GM12878 (cell line): ENCODE measurements at regions not wholly inside any gene's neighbourhood (a gene's known extent, or its start where the extent isn't known, plus 50 kb on each side); places are given as distances from the start of the nearest gene placed in this dataset.

ENCODE experiments used
- ATAC-seq: fragments of 200-7000 bp; cut with Tn5 transposase; 3 replicates; pipeline ENCODE4 v1.9.1; 2020; ENCODE audit warnings: mild to moderate bottlenecking, moderate library complexity
- BruUV-seq: library from RNA; stranded (reverse); fragments of 400-500 nt; replicated peaks from 2 replicates; lab custom pipeline; 2021; lab: Mats Ljungman, UMichigan
- CTCF ChIA-PET: fragments of 300-600 bp; sonication (Branson Sonifier 250); formaldehyde crosslinking; extraction: SDS; loops from one replicate; lab custom pipeline; 2021; ENCODE audit warnings: inconsistent platforms; lab: Yijun Ruan, JAX
- POLR2A ChIA-PET: fragments of 350-600 bp; formaldehyde crosslinking; extraction: SDS; loops from one replicate; lab custom pipeline; 2021; ENCODE audit warnings: inconsistent platforms; lab: Charles Lee
- RAD21 ChIA-PET: fragments of 300-600 bp; sonication (Branson Sonifier 250); formaldehyde crosslinking; loops from one replicate; lab custom pipeline; 2023; ENCODE audit warnings: antibody characterized with exemption; ENCODE audit not compliant: unreplicated experiment; lab: Charles Lee
- SMC1A ChIA-PET: fragments of 300-600 bp; sonication (Branson Sonifier 250); formaldehyde crosslinking; loops from one replicate; lab custom pipeline; 2023; ENCODE audit not compliant: unreplicated experiment, uncharacterized antibody; lab: Charles Lee
- DNase-seq: peaks from one replicate; pipeline ENCODE4 v3.0.0-alpha.2; 2011; ENCODE audit warnings: low read depth, low spot score
- FAIRE-seq: peaks from 3 replicates; lab custom pipeline; 2011; peaks lifted over from hg19 to GRCh38; lab: Jason Lieb, UNC
- H2AFZ ChIP-seq: 2 replicates; pipeline ENCODE4 v1.6.0; 2011; ENCODE audit warnings: low read depth, low read length, control low read depth; ENCODE audit not compliant: control insufficient read depth
- H3K27ac ChIP-seq: 2 replicates; pipeline ENCODE4 v1.5.1; 2011; ENCODE audit warnings: control low read depth; ENCODE audit not compliant: control insufficient read depth, insufficient read depth
- H3K27me3 ChIP-seq, 2 experiments: replicated peaks in 1 of 2; 2 replicates each; pipeline versions ENCODE4 v1.6.0 to v1.6.1; 2011; ENCODE audit warnings: low read length in 1 of 2; ENCODE audit not compliant: control insufficient read depth in 2 of 2, insufficient read depth in 2 of 2
- H3K36me3 ChIP-seq, 2 experiments: 2 replicates each; pipeline ENCODE4 v1.5.1; 2011; ENCODE audit warnings: low read length in 1 of 2; ENCODE audit not compliant: control insufficient read depth in 2 of 2, insufficient read depth in 2 of 2
- H3K4me1 ChIP-seq: 2 replicates; pipeline ENCODE4 v1.6.1; 2011; ENCODE audit warnings: mild to moderate bottlenecking, low read length, moderate library complexity, mixed read lengths; ENCODE audit not compliant: control insufficient read depth, insufficient read depth
- H3K4me2 ChIP-seq: 2 replicates; pipeline ENCODE4 v1.6.0; 2011; ENCODE audit warnings: control low read depth; ENCODE audit not compliant: control insufficient read depth, insufficient read depth
- H3K4me3 ChIP-seq: fragments of 200-600 bp; sonication (generic); 2 replicates; pipeline ENCODE4 v1.5.1; 2016
- H3K79me2 ChIP-seq: 2 replicates; pipeline ENCODE4 v1.6.0; 2011; ENCODE audit warnings: low read length; ENCODE audit not compliant: control insufficient read depth, insufficient read depth
- H3K9ac ChIP-seq: 2 replicates; pipeline ENCODE4 v1.8.0; 2011; ENCODE audit warnings: low read length, control low read depth, mixed read lengths; ENCODE audit not compliant: control insufficient read depth, insufficient read depth
- H3K9me3 ChIP-seq: replicated peaks from 3 replicates; pipeline ENCODE4 v1.5.1; 2011; ENCODE audit warnings: mild to moderate bottlenecking, low read length; ENCODE audit not compliant: control insufficient read depth, insufficient read depth
- H4K20me1 ChIP-seq: 2 replicates; pipeline ENCODE4 v1.6.0; 2011; ENCODE audit not compliant: control insufficient read depth, insufficient read depth
- BMI1 ChIP-seq: fragments of 450-650 bp; IDR thresholded peaks from 2 replicates; pipeline ENCODE4 v1.6.1; 2016; ENCODE audit warnings: mild to moderate bottlenecking, moderate library complexity, borderline replicate concordance
- CBFB ChIP-seq: IDR thresholded peaks from 2 replicates; pipeline ENCODE4 v1.6.1; 2016; ENCODE audit warnings: antibody characterized with exemption, low read depth
- CBX5 ChIP-seq: sonication (generic); IDR thresholded peaks from 2 replicates; pipeline ENCODE4 v1.6.1; 2016; ENCODE audit warnings: low read depth, moderate library complexity, mild to moderate bottlenecking, inconsistent platforms
- CHD1 ChIP-seq: IDR thresholded peaks from 2 replicates; pipeline ENCODE4 v1.6.1; 2012; ENCODE audit warnings: low read depth, low read length, improper control_type of control experiment
- FOXM1 ChIP-seq: IDR thresholded peaks from 2 replicates; pipeline ENCODE4 v1.6.1; 2012; ENCODE audit warnings: low read depth, mild to moderate bottlenecking, inconsistent platforms, low read length, moderate library complexity
- MYB ChIP-seq: fragments of 150-350 bp; IDR thresholded peaks from 2 replicates; pipeline ENCODE4 v1.6.1; 2014; ENCODE audit warnings: mild to moderate bottlenecking, low read depth, low read length, borderline replicate concordance
- SREBF2 ChIP-seq: IDR thresholded peaks from 2 replicates; pipeline ENCODE4 v1.6.1; 2012; ENCODE audit warnings: mild to moderate bottlenecking, low read length
- SUZ12 ChIP-seq: fragments of 200-600 bp; sonication (generic); IDR thresholded peaks from one replicate; pipeline ENCODE4 v1.6.1; 2018; ENCODE audit warnings: antibody characterized with exemption, mild to moderate bottlenecking; ENCODE audit not compliant: unreplicated experiment
- TAF1 ChIP-seq: IDR thresholded peaks from 2 replicates; pipeline ENCODE4 v1.6.1; 2011; ENCODE audit warnings: mild to moderate bottlenecking, low read depth, low read length, borderline replicate concordance
- YBX1 ChIP-seq: fragments of 450-650 bp; IDR thresholded peaks from 2 replicates; pipeline ENCODE4 v1.6.1; 2016; ENCODE audit warnings: antibody characterized with exemption
- ZNF207 ChIP-seq: fragments of 450-650 bp; IDR thresholded peaks from 2 replicates; pipeline ENCODE4 v1.6.1; 2014; ENCODE audit warnings: antibody characterized with exemption, mild to moderate bottlenecking, borderline replicate concordance
- WGBS: methylation state at CpG from one replicate; pipeline ENCODE4 v1.1.6; 2016; ENCODE audit warnings: low lambda C conversion rate; ENCODE audit not compliant: insufficient replicate concordance, insufficient coverage; ENCODE audit errors: missing lambda C conversion rate; 5-methylcytosine and 5-hydroxymethylcytosine counted together
- in situ Hi-C: fragments of 300-500 bp; cut with MboI; formaldehyde crosslinking; loops from 9 replicates; pipeline ENCODE4 v1.14.3; 2018; ENCODE audit warnings: mixed read lengths
- intact Hi-C: fragments of 100-400 bp; cut with micrococcal nuclease; formaldehyde crosslinking; loops from one replicate; pipeline ENCODE4 v1.14.2; 2022; ENCODE audit not compliant: unreplicated experiment
- TF ChIP-seq, protein P1 (sequence below): fragments of 450-650 bp; formaldehyde crosslinking; IDR thresholded peaks from 2 replicates; pipeline ENCODE4 v1.4.0; 2022; ENCODE audit warnings: mild to moderate bottlenecking, moderate library complexity
- TF ChIP-seq, protein P2 (sequence below): IDR thresholded peaks from 2 replicates; pipeline ENCODE4 v1.6.1; 2012; ENCODE audit warnings: low read depth, low read length, improper control_type of control experiment

- H3K79me2 ChIP-seq = no peaks in the 10 kb centered on the region
- no peak overlapping the region for H3K9ac ChIP-seq
- H3K36me3 ChIP-seq = no peaks in the 10 kb centered on the region
- no peak for DNase-seq
- H3K4me3 ChIP-seq = no peak overlapping the region
- H2AFZ ChIP-seq = no peak overlapping the region
- FAIRE-seq = no peak
- TF ChIP-seq SREBF2 = no peak
- TF ChIP-seq, all 136 proteins: peak for 0
- CTCF ChIA-PET = no interaction called here
- Histone ChIP-seq H3K9me3 (no peaks in the 10 kb centered on the region), H4K20me1 (no peaks in the 10 kb centered on the region), H3K4me2 (no peak overlapping the region), H3K4me1 (no peaks in the 10 kb centered on the region), H3K27ac (no peak overlapping the region), H3K27me3 (no peaks in the 10 kb centered on the region; a peak in 1 of 4 replicates)
- intact Hi-C loops (no loop called here), in situ Hi-C loops (no loop called here)
- RAD21 ChIA-PET = interaction anchor here (0.5 kb wide), 1 partner anchor 111 kb away, joined by 4 read pairs; no protein-coding TSS in a partner anchor
- 35% methylated on average over 7 of the region's 7 CpGs for WGBS
- SMC1A ChIA-PET = no interaction called here
- POLR2A ChIA-PET = no interaction called here
- ATAC-seq = no peak
- BruUV-seq = no TSS peak
Observed at GRCh38 chr9:108673386-108673785, 182.4 kb downstream of the ACTL7B start.

GRCh38 chr9:108672475-108673190 lies 183.2 kb downstream of the ACTL7B start:
- in situ Hi-C loops (no loop called here), intact Hi-C loops (no loop called here)
- POLR2A ChIA-PET = no interaction called here
- BruUV-seq = no TSS peak
- no peak overlapping the region for H3K4me3 ChIP-seq
- RAD21 ChIA-PET = no interaction called here
- no peak overlapping the region for H3K27ac ChIP-seq
- no peaks in the 10 kb centered on the region for H3K36me3 ChIP-seq
- no peak overlapping the region for H2AFZ ChIP-seq
- WGBS = 49% methylated on average over 7 of the region's 7 CpGs
- CTCF ChIA-PET = no interaction called here
- no peak overlapping the region for H3K4me2 ChIP-seq
- H3K9ac ChIP-seq = no peak overlapping the region
- SMC1A ChIA-PET = no interaction called here
- no peaks in the 10 kb centered on the region for H3K9me3 ChIP-seq
- DNase-seq (no peak), FAIRE-seq (no peak), ATAC-seq (no peak)
- no peaks in the 10 kb centered on the region; a peak in 1 of 4 replicates for H3K27me3 ChIP-seq
- no peaks in the 10 kb centered on the region for H4K20me1 ChIP-seq
- H3K4me1 ChIP-seq = no peaks in the 10 kb centered on the region
- no peaks in the 10 kb centered on the region for H3K79me2 ChIP-seq
- TF ChIP-seq TAF1 (no peak), ZNF207 (no peak), CHD1 (no peak), SUZ12 (no peak), MYB (no peak), YBX1 (no peak), CBFB (no peak), CBX5 (no peak), BMI1 (no peak), FOXM1 (no peak)
- TF ChIP-seq, protein P1, sequence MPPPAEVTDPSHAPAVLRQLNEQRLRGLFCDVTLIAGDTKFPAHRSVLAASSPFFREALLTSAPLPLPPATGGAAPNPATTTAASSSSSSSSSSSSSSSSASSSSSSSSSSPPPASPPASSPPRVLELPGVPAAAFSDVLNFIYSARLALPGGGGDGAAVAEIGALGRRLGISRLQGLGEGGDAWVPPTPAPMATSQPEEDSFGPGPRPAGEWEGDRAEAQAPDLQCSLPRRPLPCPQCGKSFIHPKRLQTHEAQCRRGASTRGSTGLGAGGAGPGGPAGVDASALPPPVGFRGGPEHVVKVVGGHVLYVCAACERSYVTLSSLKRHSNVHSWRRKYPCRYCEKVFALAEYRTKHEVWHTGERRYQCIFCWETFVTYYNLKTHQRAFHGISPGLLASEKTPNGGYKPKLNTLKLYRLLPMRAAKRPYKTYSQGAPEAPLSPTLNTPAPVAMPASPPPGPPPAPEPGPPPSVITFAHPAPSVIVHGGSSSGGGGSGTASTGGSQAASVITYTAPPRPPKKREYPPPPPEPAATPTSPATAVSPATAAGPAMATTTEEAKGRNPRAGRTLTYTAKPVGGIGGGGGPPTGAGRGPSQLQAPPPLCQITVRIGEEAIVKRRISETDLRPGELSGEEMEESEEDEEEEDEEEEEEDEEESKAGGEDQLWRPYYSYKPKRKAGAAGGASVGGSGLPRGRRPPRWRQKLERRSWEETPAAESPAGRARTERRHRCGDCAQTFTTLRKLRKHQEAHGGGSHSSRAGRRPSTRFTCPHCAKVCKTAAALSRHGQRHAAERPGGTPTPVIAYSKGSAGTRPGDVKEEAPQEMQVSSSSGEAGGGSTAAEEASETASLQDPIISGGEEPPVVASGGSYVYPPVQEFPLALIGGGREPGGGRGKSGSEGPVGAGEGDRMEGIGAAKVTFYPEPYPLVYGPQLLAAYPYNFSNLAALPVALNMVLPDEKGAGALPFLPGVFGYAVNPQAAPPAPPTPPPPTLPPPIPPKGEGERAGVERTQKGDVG (CRISPR knock-in tag) = no peak
- TF ChIP-seq, protein P2, sequence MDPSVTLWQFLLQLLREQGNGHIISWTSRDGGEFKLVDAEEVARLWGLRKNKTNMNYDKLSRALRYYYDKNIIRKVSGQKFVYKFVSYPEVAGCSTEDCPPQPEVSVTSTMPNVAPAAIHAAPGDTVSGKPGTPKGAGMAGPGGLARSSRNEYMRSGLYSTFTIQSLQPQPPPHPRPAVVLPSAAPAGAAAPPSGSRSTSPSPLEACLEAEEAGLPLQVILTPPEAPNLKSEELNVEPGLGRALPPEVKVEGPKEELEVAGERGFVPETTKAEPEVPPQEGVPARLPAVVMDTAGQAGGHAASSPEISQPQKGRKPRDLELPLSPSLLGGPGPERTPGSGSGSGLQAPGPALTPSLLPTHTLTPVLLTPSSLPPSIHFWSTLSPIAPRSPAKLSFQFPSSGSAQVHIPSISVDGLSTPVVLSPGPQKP = no peak
